ENCODE measurements at regions not wholly inside any gene's neighbourhood (a gene's known extent, or its start where the extent isn't known, plus 50 kb on each side); places are given as distances from the start of the nearest gene placed in this dataset.
"Not testable (repeated sequence)": the region's sequence is repeated elsewhere in the genome, so short reads cannot be mapped to it uniquely, and the experiment has no call there.

- Mint-ChIP-seq H3K27me3 (ENCODE audit: insufficient read depth) (no peaks in the 10 kb centered on the region; the same call in 1 of the 2 replicates), H3K4me3 (no peak overlapping the region), H3K4me1 (ENCODE audit: low read depth) (no peaks in the 10 kb centered on the region), H3K9me3 (no peaks in the 10 kb centered on the region), H3K36me3 (ENCODE audit: low read depth) (no peaks in the 10 kb centered on the region), H3K27ac (no peak overlapping the region)
- DNase-seq = no peak
- TF ChIP-seq, protein P1, sequence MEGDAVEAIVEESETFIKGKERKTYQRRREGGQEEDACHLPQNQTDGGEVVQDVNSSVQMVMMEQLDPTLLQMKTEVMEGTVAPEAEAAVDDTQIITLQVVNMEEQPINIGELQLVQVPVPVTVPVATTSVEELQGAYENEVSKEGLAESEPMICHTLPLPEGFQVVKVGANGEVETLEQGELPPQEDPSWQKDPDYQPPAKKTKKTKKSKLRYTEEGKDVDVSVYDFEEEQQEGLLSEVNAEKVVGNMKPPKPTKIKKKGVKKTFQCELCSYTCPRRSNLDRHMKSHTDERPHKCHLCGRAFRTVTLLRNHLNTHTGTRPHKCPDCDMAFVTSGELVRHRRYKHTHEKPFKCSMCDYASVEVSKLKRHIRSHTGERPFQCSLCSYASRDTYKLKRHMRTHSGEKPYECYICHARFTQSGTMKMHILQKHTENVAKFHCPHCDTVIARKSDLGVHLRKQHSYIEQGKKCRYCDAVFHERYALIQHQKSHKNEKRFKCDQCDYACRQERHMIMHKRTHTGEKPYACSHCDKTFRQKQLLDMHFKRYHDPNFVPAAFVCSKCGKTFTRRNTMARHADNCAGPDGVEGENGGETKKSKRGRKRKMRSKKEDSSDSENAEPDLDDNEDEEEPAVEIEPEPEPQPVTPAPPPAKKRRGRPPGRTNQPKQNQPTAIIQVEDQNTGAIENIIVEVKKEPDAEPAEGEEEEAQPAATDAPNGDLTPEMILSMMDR (IDR thresholded peaks at IDR 0.05) = no peak
Observed at GRCh38 chr1:87432685-87433084, 104.0 kb downstream of the LMO4 start.

DNA sequence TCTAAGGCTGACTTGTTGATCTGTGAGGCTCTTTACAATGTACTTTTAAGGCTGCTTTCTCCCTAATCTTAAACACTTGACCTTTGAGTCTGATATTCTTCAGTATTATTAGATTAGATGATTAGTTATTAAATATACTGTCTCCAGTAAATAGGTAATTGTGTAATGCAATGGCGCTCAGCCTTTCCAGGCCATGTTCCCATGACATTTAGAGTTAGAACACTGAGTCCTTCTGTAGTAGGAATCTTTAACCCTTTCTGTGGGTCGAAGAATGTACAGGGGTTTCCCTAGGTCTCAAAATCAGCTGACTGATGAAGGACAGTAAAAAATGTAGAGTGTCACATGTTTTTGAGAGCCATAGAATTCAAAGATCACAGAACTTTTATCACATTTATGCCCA, 104.4 kb downstream of the LMO4 start:
- H3K36me3 Mint-ChIP-seq (ENCODE audit: low read depth); H3K4me1 Mint-ChIP-seq (ENCODE audit: low read depth); H3K4me3 Mint-ChIP-seq; H3K9me3 Mint-ChIP-seq; H3K27ac Mint-ChIP-seq; DNase-seq; H3K27me3 Mint-ChIP-seq (ENCODE audit: insufficient read depth): not testable (repeated sequence)

GRCh38 chr1:87435484-87435883, 106.8 kb downstream of the LMO4 start:
- Mint-ChIP-seq H3K4me1 (ENCODE audit: low read depth) (no peaks in the 10 kb centered on the region), H3K4me3 (no peak overlapping the region), H3K9me3 (no peaks in the 10 kb centered on the region), H3K27ac (no peak overlapping the region), H3K36me3 (ENCODE audit: low read depth) (no peaks in the 10 kb centered on the region), H3K27me3 (ENCODE audit: insufficient read depth) (no peaks in the 10 kb centered on the region; the same call in 1 of the 2 replicates)
- TF ChIP-seq, protein P1 (IDR thresholded peaks at IDR 0.05) = no peak
- DNase-seq = no peak

GRCh38 chr1:87436115-87436514, 107.4 kb downstream of the LMO4 start:
- H3K4me1 Mint-ChIP-seq (ENCODE audit: low read depth); H3K36me3 Mint-ChIP-seq (ENCODE audit: low read depth); H3K9me3 Mint-ChIP-seq; DNase-seq; H3K27me3 Mint-ChIP-seq (ENCODE audit: insufficient read depth); H3K27ac Mint-ChIP-seq; H3K4me3 Mint-ChIP-seq: not testable (repeated sequence)

DNA sequence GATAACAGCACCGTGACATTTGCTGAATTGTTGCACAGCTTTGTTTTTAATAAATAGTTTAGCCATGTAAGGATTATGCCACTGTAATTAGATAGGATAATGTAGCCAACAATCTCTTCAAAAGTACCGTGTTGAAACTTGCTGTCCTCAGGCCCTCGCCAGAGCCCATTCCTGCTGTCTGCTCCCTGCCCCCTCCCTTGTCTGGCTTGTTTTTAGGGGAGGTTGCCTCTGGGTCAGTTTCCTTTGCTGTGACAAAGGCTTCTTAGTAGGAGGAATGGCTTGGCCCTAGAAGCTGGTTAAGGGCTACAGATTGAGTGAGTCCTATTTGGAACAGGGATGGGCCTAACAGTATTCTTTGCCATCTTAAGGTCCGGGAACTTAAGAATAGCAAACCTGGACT, 107.9 kb downstream of the LMO4 start:
- TF ChIP-seq, protein P1 (IDR thresholded peaks at IDR 0.05) = no peak
- Mint-ChIP-seq H3K9me3 (no peaks in the 10 kb centered on the region), H3K27me3 (ENCODE audit: insufficient read depth) (no peaks in the 10 kb centered on the region; the same call in 1 of the 2 replicates), H3K36me3 (ENCODE audit: low read depth) (no peaks in the 10 kb centered on the region), H3K27ac (no peak overlapping the region), H3K4me3 (no peak overlapping the region), H3K4me1 (ENCODE audit: low read depth) (no peaks in the 10 kb centered on the region)
- no peak for DNase-seq

GRCh38 chr1:87437663-87438295, 109.1 kb downstream of the LMO4 start:
- no peak overlapping the region for H3K4me3 Mint-ChIP-seq
- no peaks in the 10 kb centered on the region for H3K36me3 Mint-ChIP-seq (ENCODE audit: low read depth)
- DNase-seq = no peak
- no peak overlapping the region for H3K27ac Mint-ChIP-seq
- no peaks in the 10 kb centered on the region for H3K4me1 Mint-ChIP-seq (ENCODE audit: low read depth)
- H3K9me3 Mint-ChIP-seq = no peaks in the 10 kb centered on the region
- H3K27me3 Mint-ChIP-seq (ENCODE audit: insufficient read depth) = no peaks in the 10 kb centered on the region
- TF ChIP-seq, protein P1 (IDR thresholded peaks at IDR 0.05) = no peak

- H3K36me3 Mint-ChIP-seq (ENCODE audit: low read depth) = no peaks in the 10 kb centered on the region
- no peaks in the 10 kb centered on the region for H3K27me3 Mint-ChIP-seq (ENCODE audit: insufficient read depth)
- peaks cover 8% of the 10 kb centered on the region; the same call in 1 of the 2 replicates for H3K9me3 Mint-ChIP-seq
- TF ChIP-seq, protein P1 (IDR thresholded peaks at IDR 0.05) = no peak
- no peaks in the 10 kb centered on the region for H3K4me1 Mint-ChIP-seq (ENCODE audit: low read depth)
- no peak overlapping the region for H3K27ac Mint-ChIP-seq
- H3K4me3 Mint-ChIP-seq = no peak overlapping the region
- DNase-seq = no peak
Observed at GRCh38 chr1:87439821-87440220, 111.1 kb downstream of the LMO4 start.
